ENCODE measurements at regions not wholly inside any gene's neighbourhood (a gene's known extent, or its start where the extent isn't known, plus 50 kb on each side); places are given as distances from the start of the nearest gene placed in this dataset.
A peak's percentile ranks its signal among the peaks of the same experiment; 100 is the strongest.

GRCh38 chr9:120038342-120038741 is 541.6 kb downstream of the CDK5RAP2 start (continued):
- TF ChIP-seq CTCF (IDR thresholded peaks at IDR 0.05) (no peak), SMC3 (IDR thresholded peaks at IDR 0.05) (no peak), HOXB13 (CRISPR knock-in tag; IDR thresholded peaks at IDR 0.05; ENCODE audit: low read depth) (no peak), GATA3 (IDR thresholded peaks at IDR 0.05; ENCODE audit: borderline replicate concordance) (no peak), BHLHE40 (IDR thresholded peaks at IDR 0.05; ENCODE audit: low read depth, low read length) (no peak)

- ChIA-PET POLR2A (no interaction called here), CTCF (interaction anchor here (0.8 kb wide), 1 partner anchor 17 kb away, joined by 3 read pairs; no protein-coding TSS in a partner anchor)
- no peak overlapping the region for H3K27ac ChIP-seq
- no peak overlapping the region for H3K4me3 ChIP-seq
- WGBS (ENCODE audit: missing lambda C conversion rate): 66% methylated on average over 9 of the region's 9 CpGs
- no peaks in the 10 kb centered on the region for H3K4me1 ChIP-seq
- no peak overlapping the region for H3K4me2 ChIP-seq
- DNase-seq (ENCODE audit: low read depth in 1 of 2, low spot score in 1 of 2): peak in 1 of 2 experiments; percentile 13
- peak in 1 of 2 experiments; percentile 40; a peak in 1 of 6 replicates for ATAC-seq
- FAIRE-seq: no peak
- TF ChIP-seq SMC3 (IDR thresholded peaks at IDR 0.05): 0 out of 3 replicates have a peak, but pooled peaks have one; percentile 6
- no peak for TF ChIP-seq ZFP36 (IDR thresholded peaks at IDR 0.05; ENCODE audit: borderline replicate concordance, partially characterized antibody)
- H3K9me3 ChIP-seq: no peaks in the 10 kb centered on the region
Observed at GRCh38 chr9:120032639-120033038, 547.3 kb downstream of the CDK5RAP2 start.

- FAIRE-seq (no peak), ATAC-seq (no peak), DNase-seq (ENCODE audit: low read depth in 1 of 2, low spot score in 1 of 2) (no peak)
- 4% methylated on average over 5 of the region's 5 CpGs for WGBS (ENCODE audit: missing lambda C conversion rate)
- Histone ChIP-seq H3K4me1 (no peaks in the 10 kb centered on the region), H3K9me3 (no peaks in the 10 kb centered on the region), H3K4me3 (no peak overlapping the region), H3K4me2 (no peak overlapping the region), H3K27ac (no peak overlapping the region)
- ChIA-PET CTCF (no interaction called here), POLR2A (no interaction called here)
- TF ChIP-seq POLR2AphosphoS2 (conservative IDR thresholded peaks at IDR 0.05; ENCODE audit: low read length): no peak
- no peak for TF ChIP-seq CBX2 (IDR thresholded peaks at IDR 0.05; ENCODE audit: borderline replicate concordance, low read depth)
Observed at GRCh38 chr9:120030847-120031246, 549.1 kb downstream of the CDK5RAP2 start.

- Histone ChIP-seq H3K4me2 (no peak overlapping the region), H3K4me1 (no peaks in the 10 kb centered on the region), H3K9me3 (no peaks in the 10 kb centered on the region), H3K4me3 (no peak overlapping the region), H3K27ac (no peak overlapping the region)
- ATAC-seq (no peak), DNase-seq (ENCODE audit: low read depth in 1 of 2, low spot score in 1 of 2) (no peak), FAIRE-seq (no peak)
- ChIA-PET POLR2A (no interaction called here), CTCF (no interaction called here)
- TF ChIP-seq SREBF2 (IDR thresholded peaks at IDR 0.05): no peak
- TF ChIP-seq HDAC2 (IDR thresholded peaks at IDR 0.05): no peak
- no peak for TF ChIP-seq KDM1A (IDR thresholded peaks at IDR 0.05; ENCODE audit: low read depth)
- TF ChIP-seq ZFP36 (IDR thresholded peaks at IDR 0.05; ENCODE audit: borderline replicate concordance, partially characterized antibody): no peak
- TF ChIP-seq ELK1 (IDR thresholded peaks at IDR 0.05; ENCODE audit: low read depth, low read length): no peak
- no peak for TF ChIP-seq SMC3 (IDR thresholded peaks at IDR 0.05)
- no peak for TF ChIP-seq BHLHE40 (IDR thresholded peaks at IDR 0.05; ENCODE audit: low read depth, low read length)
- TF ChIP-seq ZSCAN20 (CRISPR knock-in tag; IDR thresholded peaks at IDR 0.05): no peak
- TF ChIP-seq EP300 (IDR thresholded peaks at IDR 0.05): no peak
- TF ChIP-seq CHD4 (IDR thresholded peaks at IDR 0.05; ENCODE audit: borderline replicate concordance): no peak
- TF ChIP-seq HMGXB4 (CRISPR knock-in tag; IDR thresholded peaks at IDR 0.05; ENCODE audit: borderline replicate concordance): no peak
- no peak for TF ChIP-seq CHD2 (IDR thresholded peaks at IDR 0.05; ENCODE audit: low read length, partially characterized antibody)
- TF ChIP-seq NPAS2 (CRISPR knock-in tag; IDR thresholded peaks at IDR 0.05; ENCODE audit: borderline replicate concordance): no peak
- TF ChIP-seq RAD21 (conservative IDR thresholded peaks at IDR 0.05 in 1 of 2, IDR thresholded peaks at IDR 0.05 in 1 of 2): no peak
- no peak for TF ChIP-seq RFX5 (IDR thresholded peaks at IDR 0.05)
- TF ChIP-seq POLR2AphosphoS2 (conservative IDR thresholded peaks at IDR 0.05; ENCODE audit: low read length): no peak
- no peak for TF ChIP-seq PBX3 (IDR thresholded peaks at IDR 0.05)
- no peak for TF ChIP-seq MAZ (IDR thresholded peaks at IDR 0.05; ENCODE audit: borderline replicate concordance, low read depth, low read length)
Observed at GRCh38 chr9:120018550-120018949, 561.4 kb downstream of the CDK5RAP2 start.

Measured in A549 (cell line).